HUES48 (cell line): ENCODE measurements at regions not wholly inside any gene's neighbourhood (a gene's known extent, or its start where the extent isn't known, plus 50 kb on each side); places are given as distances from the start of the nearest gene placed in this dataset.

Source experiments
- H3K27ac ChIP-seq: one replicate; pipeline ENCODE4 v1.7.0; 2013; ENCODE audit warnings: low read depth, low read length, inconsistent platforms
- H3K27me3 ChIP-seq: 2 replicates; pipeline ENCODE4 v1.6.1; 2013; ENCODE audit warnings: mild to moderate bottlenecking, low read length; ENCODE audit not compliant: control insufficient read depth, insufficient read depth
- H3K36me3 ChIP-seq: 2 replicates; pipeline ENCODE4 v1.6.1; 2013; ENCODE audit warnings: low read length; ENCODE audit not compliant: control insufficient read depth, insufficient read depth
- H3K4me1 ChIP-seq: 2 replicates; pipeline ENCODE4 v1.6.1; 2013; ENCODE audit warnings: mild to moderate bottlenecking, low read length; ENCODE audit not compliant: control insufficient read depth, insufficient read depth
- H3K4me3 ChIP-seq: 2 replicates; pipeline ENCODE4 v1.5.1; 2013; ENCODE audit warnings: mild to moderate bottlenecking, low read depth, low read length
- H3K9ac ChIP-seq: 2 replicates; pipeline ENCODE4 v1.6.1; 2013; ENCODE audit warnings: mild to moderate bottlenecking, low read depth, low read length, moderate library complexity
- H3K9me3 ChIP-seq: 2 replicates; pipeline ENCODE4 v1.6.1; 2013; ENCODE audit warnings: low read length; ENCODE audit not compliant: control insufficient read depth, insufficient read depth

- Histone ChIP-seq H3K27me3 (peaks cover 13% of the 10 kb centered on the region), H3K9ac (no peak overlapping the region), H3K27ac (no peak overlapping the region), H3K4me3 (no peak overlapping the region), H3K4me1 (peaks cover 24% of the 10 kb centered on the region), H3K9me3 (no peaks in the 10 kb centered on the region), H3K36me3 (no peaks in the 10 kb centered on the region)
Measured at GRCh38 chr3:124591699-124592098, 138.6 kb upstream of the UMPS start.

GRCh38 chr3:124592658-124593441 lies 137.4 kb upstream of the UMPS start:
- no peak overlapping the region for H3K27ac ChIP-seq

GRCh38 chr3:124593442-124593829 lies 136.8 kb upstream of the UMPS start:
- Histone ChIP-seq H3K27me3 (no peaks in the 10 kb centered on the region), H3K4me1 (peaks cover 15% of the 10 kb centered on the region; the same call in 1 of the 2 replicates), H3K9me3 (no peaks in the 10 kb centered on the region), H3K4me3 (no peak overlapping the region), H3K36me3 (no peaks in the 10 kb centered on the region), H3K27ac (no peak overlapping the region), H3K9ac (no peak overlapping the region)

More at GRCh38 chr3:124592658-124593441, 137.4 kb upstream of the UMPS start:
- H3K27me3 ChIP-seq = peaks cover 3% of the 10 kb centered on the region
- H3K9me3 ChIP-seq = no peaks in the 10 kb centered on the region
- H3K9ac ChIP-seq = no peak overlapping the region
- H3K4me1 ChIP-seq = peaks cover 15% of the 10 kb centered on the region; the same call in 1 of the 2 replicates
- no peak overlapping the region for H3K4me3 ChIP-seq
- no peaks in the 10 kb centered on the region for H3K36me3 ChIP-seq

GRCh38 chr3:124594581-124594980 lies 135.7 kb upstream of the UMPS start:
- peaks cover 15% of the 10 kb centered on the region; the same call in 1 of the 2 replicates for H3K4me1 ChIP-seq
- no peaks in the 10 kb centered on the region for H3K27me3 ChIP-seq
- no peak overlapping the region for H3K27ac ChIP-seq
- H3K4me3 ChIP-seq = no peak overlapping the region
- H3K36me3 ChIP-seq = no peaks in the 10 kb centered on the region
- H3K9me3 ChIP-seq = no peaks in the 10 kb centered on the region
- no peak overlapping the region for H3K9ac ChIP-seq

GRCh38 chr3:124597273-124597672 lies 133.0 kb upstream of the UMPS start:
- Histone ChIP-seq H3K36me3 (no peaks in the 10 kb centered on the region), H3K4me1 (peaks cover 14% of the 10 kb centered on the region; the same call in 1 of the 2 replicates), H3K27me3 (no peaks in the 10 kb centered on the region), H3K9me3 (no peaks in the 10 kb centered on the region), H3K4me3 (no peak overlapping the region), H3K27ac (no peak overlapping the region), H3K9ac (no peak overlapping the region)

GRCh38 chr3:124597979-124598378 lies 132.3 kb upstream of the UMPS start:
- no peaks in the 10 kb centered on the region for H3K27me3 ChIP-seq
- no peak overlapping the region for H3K27ac ChIP-seq
- H3K9me3 ChIP-seq = no peaks in the 10 kb centered on the region
- no peak overlapping the region for H3K9ac ChIP-seq
- H3K4me3 ChIP-seq = no peak overlapping the region
- H3K4me1 ChIP-seq = peaks cover 7% of the 10 kb centered on the region; the same call in 1 of the 2 replicates
- H3K36me3 ChIP-seq = no peaks in the 10 kb centered on the region

- no peak overlapping the region for H3K27ac ChIP-seq
- no peaks in the 10 kb centered on the region for H3K27me3 ChIP-seq
- H3K4me1 ChIP-seq = no peaks in the 10 kb centered on the region
- H3K9ac ChIP-seq = no peak overlapping the region
- no peaks in the 10 kb centered on the region for H3K36me3 ChIP-seq
- H3K9me3 ChIP-seq = no peaks in the 10 kb centered on the region
- no peak overlapping the region for H3K4me3 ChIP-seq
Measured at GRCh38 chr3:124599147-124599765, 131.0 kb upstream of the UMPS start.

- no peak overlapping the region for H3K27ac ChIP-seq
- no peak overlapping the region for H3K9ac ChIP-seq
- H3K27me3 ChIP-seq = no peaks in the 10 kb centered on the region
- H3K4me1 ChIP-seq = no peaks in the 10 kb centered on the region
- no peak overlapping the region for H3K4me3 ChIP-seq
- no peaks in the 10 kb centered on the region for H3K36me3 ChIP-seq
- no peaks in the 10 kb centered on the region for H3K9me3 ChIP-seq
Measured at GRCh38 chr3:124599779-124600693, 130.2 kb upstream of the UMPS start.

- Histone ChIP-seq H3K27ac (no peak overlapping the region), H3K9me3 (no peaks in the 10 kb centered on the region), H3K27me3 (no peaks in the 10 kb centered on the region), H3K9ac (no peak overlapping the region), H3K4me3 (no peak overlapping the region), H3K36me3 (no peaks in the 10 kb centered on the region), H3K4me1 (no peaks in the 10 kb centered on the region)
Measured at GRCh38 chr3:124600765-124601164, 129.5 kb upstream of the UMPS start.

- H3K36me3 ChIP-seq = no peaks in the 10 kb centered on the region
- no peak overlapping the region for H3K27ac ChIP-seq
- no peaks in the 10 kb centered on the region for H3K27me3 ChIP-seq
- no peaks in the 10 kb centered on the region for H3K4me1 ChIP-seq
- H3K9me3 ChIP-seq = no peaks in the 10 kb centered on the region
- no peak overlapping the region for H3K4me3 ChIP-seq
- no peak overlapping the region for H3K9ac ChIP-seq
Measured at GRCh38 chr3:124601190-124601589, 129.1 kb upstream of the UMPS start.
